Pancreas (tissue), 10 donors: ENCODE measurements at regions not wholly inside any gene's neighbourhood (a gene's known extent, or its start where the extent isn't known, plus 50 kb on each side); places are given as distances from the start of the nearest gene placed in this dataset.

ENCODE experiments used
- ATAC-seq, 4 donors: fragments of 200-7000 bp; cut with Tn5 transposase; one replicate each; pipeline versions ENCODE4 v1.8.0 to v1.9.1; 2020; ENCODE audit warnings: mild to moderate bottlenecking in 4 of 4, moderate library complexity in 4 of 4
- DNase-seq, 6 donors: peaks; one replicate each; pipeline ENCODE4 v3.0.0-alpha.2; 2020
- FAIRE-seq: peaks from 2 replicates; lab custom pipeline; 2012; peaks lifted over from hg19 to GRCh38; lab: Jason Lieb, UNC
- H3K27ac ChIP-seq, 4 donors: fragments of 200-600 bp; sonication (generic); 1 replicate in 3 of 4; 2 replicates in 1 of 4; pipeline versions ENCODE4 v1.5.0 to v1.8.0; 2020
- H3K27me3 ChIP-seq, 4 donors: fragments of 200-600 bp; one replicate each; pipeline ENCODE4 v1.8.0; 2021
- H3K36me3 ChIP-seq, 3 donors: fragments of 200-600 bp; sonication (generic) in 1 of 3; one replicate each; pipeline versions ENCODE4 v1.5.0 to v1.8.0; 2020 to 2021
- H3K4me1 ChIP-seq, 3 donors: fragments of 200-600 bp; one replicate each; pipeline ENCODE4 v1.8.0; 2021
- H3K4me3 ChIP-seq, 4 donors: fragments of 200-600 bp; sonication (generic) in 2 of 4; one replicate each; pipeline versions ENCODE4 v1.5.0 to v1.8.0; 2020 to 2021
- H3K9me3 ChIP-seq, 4 donors: fragments of 200-600 bp; one replicate each; pipeline ENCODE4 v1.8.0; 2021
- WGBS, 2 donors: extraction: QIAGEN DNeasy Blood & Tissue Kit; methylation state at CpG; one replicate each; pipeline ENCODE4 v1.1.7; 2013; 5-methylcytosine and 5-hydroxymethylcytosine counted together
- intact Hi-C, 3 donors: fragments of 100-400 bp; cut with DNase I; formaldehyde crosslinking; loops; one replicate each; pipeline versions ENCODE4 v1.11.1 to v1.14.2; 2022
- TF ChIP-seq, protein P1 (sequence below), 4 donors: fragments of 200-600 bp; sonication (generic) in 3 of 4; IDR thresholded peaks; one replicate each; pipeline versions ENCODE4 v1.5.0 to v1.8.0; 2021; ENCODE audit warnings: antibody characterized with exemption in 4 of 4
- donor health status: healthy with polysubstance abuse.
- donor health status: DM: no; HTN: no; CAD: no; lungs with moderate emphysema.
- donor health status: DM: no; HTN: no; CAD: no.
- donor health status: control.
- donor health status: control.
- donor health status: Bipolar disorder and iron deficiency.
- donor health status: DM: yes; HTN: yes; CAD: no.
- donor health status: DM: no; HTN: no; CAD: no.
- donor health status: DM: no; HTN: no; CAD: no.
- donor health status: DM: yes; HTN: yes; CAD: no.

DNA sequence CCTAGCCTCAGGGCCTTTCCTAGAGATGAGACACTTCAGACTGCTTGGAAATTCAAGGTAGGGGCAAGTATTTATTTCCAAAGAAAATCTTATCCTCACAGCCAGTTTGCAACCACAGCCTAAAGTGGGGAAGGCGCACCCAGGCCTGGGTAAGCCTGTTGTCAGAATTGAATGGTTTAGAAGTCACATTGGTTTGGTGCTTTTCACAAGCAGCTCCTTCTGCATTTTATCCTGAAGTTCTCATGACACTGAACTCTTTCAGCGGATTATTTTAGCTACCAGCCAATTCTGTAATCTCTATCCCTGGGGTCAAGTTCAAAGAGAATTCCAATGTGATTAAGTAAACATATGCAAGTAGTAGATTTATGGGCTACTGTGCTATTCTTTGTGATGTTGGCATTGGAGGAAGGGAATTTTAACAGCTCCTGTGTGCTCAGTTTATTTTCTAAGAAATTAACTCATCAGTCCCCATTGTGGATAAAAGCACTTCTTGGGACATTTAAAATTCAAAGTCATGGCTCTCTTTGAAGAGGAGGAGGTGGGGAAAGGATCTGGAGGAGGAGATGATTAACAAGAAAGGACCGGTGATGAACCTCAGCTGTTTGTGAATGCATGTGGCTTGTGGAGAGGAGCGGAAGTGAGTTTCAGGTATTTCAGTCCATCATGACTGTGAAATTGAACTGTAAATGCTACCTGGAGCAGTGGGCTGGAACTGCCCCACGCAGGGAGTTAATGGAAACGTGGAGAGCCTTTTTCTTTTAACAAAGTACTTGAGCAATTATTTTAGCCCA lies 90.2 kb upstream of the CACUL1 start:
- no peaks in the 10 kb centered on the region for H3K27me3 ChIP-seq
- ATAC-seq: peak; percentile 68 to 92 (median 86)

DNA sequence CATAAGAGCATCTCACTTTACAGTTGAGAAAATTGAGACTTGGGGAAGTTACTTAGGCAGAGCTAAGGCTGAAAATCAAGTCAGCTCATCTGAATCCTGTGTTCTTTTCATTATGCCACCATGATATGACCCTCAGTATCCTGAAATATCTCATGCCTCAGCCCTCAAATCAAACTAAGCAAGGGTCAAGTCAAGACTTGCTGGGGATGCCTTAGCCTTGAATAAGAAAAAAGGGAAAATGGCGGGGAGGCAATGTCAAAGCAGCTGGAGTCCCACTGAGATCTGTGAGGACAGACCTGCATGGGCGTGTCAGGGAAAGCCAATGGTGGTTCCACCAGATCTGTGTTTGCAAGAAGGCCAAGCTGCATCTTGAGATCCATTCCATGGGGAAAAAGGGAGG lies 91.0 kb upstream of the CACUL1 start:
- TF ChIP-seq, protein P1, sequence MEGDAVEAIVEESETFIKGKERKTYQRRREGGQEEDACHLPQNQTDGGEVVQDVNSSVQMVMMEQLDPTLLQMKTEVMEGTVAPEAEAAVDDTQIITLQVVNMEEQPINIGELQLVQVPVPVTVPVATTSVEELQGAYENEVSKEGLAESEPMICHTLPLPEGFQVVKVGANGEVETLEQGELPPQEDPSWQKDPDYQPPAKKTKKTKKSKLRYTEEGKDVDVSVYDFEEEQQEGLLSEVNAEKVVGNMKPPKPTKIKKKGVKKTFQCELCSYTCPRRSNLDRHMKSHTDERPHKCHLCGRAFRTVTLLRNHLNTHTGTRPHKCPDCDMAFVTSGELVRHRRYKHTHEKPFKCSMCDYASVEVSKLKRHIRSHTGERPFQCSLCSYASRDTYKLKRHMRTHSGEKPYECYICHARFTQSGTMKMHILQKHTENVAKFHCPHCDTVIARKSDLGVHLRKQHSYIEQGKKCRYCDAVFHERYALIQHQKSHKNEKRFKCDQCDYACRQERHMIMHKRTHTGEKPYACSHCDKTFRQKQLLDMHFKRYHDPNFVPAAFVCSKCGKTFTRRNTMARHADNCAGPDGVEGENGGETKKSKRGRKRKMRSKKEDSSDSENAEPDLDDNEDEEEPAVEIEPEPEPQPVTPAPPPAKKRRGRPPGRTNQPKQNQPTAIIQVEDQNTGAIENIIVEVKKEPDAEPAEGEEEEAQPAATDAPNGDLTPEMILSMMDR (IDR thresholded peaks at IDR 0.05): no peak
- H3K9me3 ChIP-seq: no peaks in the 10 kb centered on the region
- DNase-seq (no peak), FAIRE-seq (no peak), ATAC-seq (no peak)
- intact Hi-C loops: no loop called here
- peaks cover 0 to 10% (median 6%) of the 10 kb centered on the region in 3 donors for H3K4me1 ChIP-seq
- H3K27ac ChIP-seq: no peak overlapping the region
- H3K27me3 ChIP-seq: no peaks in the 10 kb centered on the region
- 96 to 100% methylated on average over 2 of the region's 2 CpGs for WGBS, 2 donors
- H3K4me3 ChIP-seq: no peak overlapping the region
- no peaks in the 10 kb centered on the region for H3K36me3 ChIP-seq

More for the DNA sequence above, 90.2 kb upstream of the CACUL1 start:
- Histone ChIP-seq H3K36me3 (no peaks in the 10 kb centered on the region), H3K4me1 (peaks cover 0 to 10% (median 6%) of the 10 kb centered on the region in 3 donors), H3K4me3 (no peak overlapping the region), H3K27ac (peak overlapping the region in 2 of 4 donors; percentile 12 to 44), H3K9me3 (no peaks in the 10 kb centered on the region)
- FAIRE-seq: no peak
- no peak for DNase-seq
- 49 to 57% methylated on average over 6 of the region's 6 CpGs for WGBS, 2 donors
- TF ChIP-seq, protein P1 (IDR thresholded peaks at IDR 0.05): no peak
- intact Hi-C loops: no loop called here

DNA sequence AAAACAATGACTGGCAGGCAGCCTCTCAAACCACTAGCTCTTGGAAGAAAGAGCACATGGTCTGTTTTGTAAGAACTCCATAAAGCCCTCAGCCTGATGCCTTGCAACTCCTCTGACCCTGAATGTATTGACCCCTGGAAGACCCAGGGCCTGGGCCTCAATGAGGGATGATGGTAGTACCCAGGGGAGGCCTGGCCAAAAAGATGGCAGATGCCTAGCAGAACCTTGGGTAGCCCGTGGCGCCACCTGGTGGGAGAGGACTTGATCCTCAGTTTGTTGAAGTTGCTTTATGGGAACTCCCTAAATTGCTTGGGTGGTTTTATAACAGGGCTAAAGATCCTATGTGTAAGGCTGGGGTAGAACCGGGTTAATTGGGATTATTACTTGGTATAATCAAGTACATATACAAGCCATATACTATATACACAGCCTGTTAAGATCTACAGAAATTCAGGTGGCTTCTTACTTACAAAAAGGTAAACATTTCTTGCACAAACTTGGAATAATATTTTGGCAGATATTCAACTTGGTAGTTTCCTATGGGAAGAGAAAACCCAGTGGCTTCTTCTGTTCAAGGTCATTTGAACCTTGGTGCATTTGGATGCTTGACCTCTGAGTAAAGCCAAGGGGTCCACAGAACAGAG lies 95.8 kb upstream of the CACUL1 start:
- FAIRE-seq: no peak

DNA sequence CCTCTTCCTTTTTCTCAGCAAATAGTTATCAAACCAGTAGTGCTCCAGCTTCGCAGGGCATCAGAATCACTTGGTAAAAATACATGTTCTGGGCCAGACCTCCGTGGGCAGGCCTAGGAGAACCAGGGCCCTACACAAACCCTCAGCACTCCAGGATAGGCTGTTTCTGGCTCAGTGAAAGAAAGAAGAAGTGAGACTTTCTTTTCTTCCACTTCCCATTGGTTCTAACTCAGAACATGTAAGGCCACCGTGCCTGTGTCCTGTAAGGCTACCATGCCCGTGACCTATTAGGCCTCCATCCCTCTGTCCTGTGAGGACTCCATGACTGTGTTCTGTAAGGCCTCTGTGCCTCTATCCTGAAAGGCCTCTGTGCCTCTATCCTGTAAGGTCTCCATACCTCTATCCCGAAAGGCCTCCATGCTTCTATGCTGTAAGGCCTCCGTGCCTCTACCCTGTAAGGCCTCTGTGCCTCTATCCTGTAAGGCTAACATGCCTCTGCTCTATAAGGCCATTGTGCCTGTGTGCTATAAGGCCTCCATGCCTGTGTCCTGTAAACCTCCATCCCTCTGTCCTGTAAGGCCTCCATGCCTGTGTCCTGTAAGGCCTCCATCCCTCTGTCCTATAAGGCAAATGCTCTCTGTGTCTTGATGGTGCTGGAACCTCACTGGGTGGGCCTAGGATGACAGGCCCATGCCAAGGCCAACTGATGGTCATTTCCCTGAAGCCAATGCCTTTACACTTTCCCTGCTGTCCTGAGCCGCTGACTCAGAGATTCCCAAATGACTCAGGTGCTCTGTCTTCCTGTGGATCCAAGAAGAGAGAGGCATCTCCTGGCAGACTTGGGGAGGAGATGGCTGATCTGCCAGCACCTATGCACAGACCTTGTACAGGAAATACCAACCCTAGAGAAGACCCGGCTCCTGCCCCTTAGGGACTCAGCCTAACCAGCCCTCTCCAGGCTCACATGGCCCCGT lies 96.6 kb upstream of the CACUL1 start:
- Histone ChIP-seq H3K4me1 (no peaks in the 10 kb centered on the region), H3K9me3 (no peaks in the 10 kb centered on the region), H3K27me3 (no peaks in the 10 kb centered on the region), H3K27ac (no peak overlapping the region), H3K4me3 (no peak overlapping the region), H3K36me3 (no peaks in the 10 kb centered on the region)
- DNase-seq (no peak), FAIRE-seq (no peak), ATAC-seq (peak in 1 of 4 donors; percentile 26)
- intact Hi-C loops: no loop called here
- TF ChIP-seq, protein P1 (IDR thresholded peaks at IDR 0.05): no peak
- WGBS, 2 donors: 89 to 93% methylated on average over 9 of the region's 9 CpGs

More for the DNA sequence above, 95.8 kb upstream of the CACUL1 start:
- H3K27me3 ChIP-seq: no peaks in the 10 kb centered on the region
- H3K9me3 ChIP-seq: no peaks in the 10 kb centered on the region
- H3K36me3 ChIP-seq: no peaks in the 10 kb centered on the region
- DNase-seq: peak; percentile 41 to 88 (median 67)
- no peak overlapping the region for H3K4me3 ChIP-seq
- no peak overlapping the region for H3K27ac ChIP-seq
- H3K4me1 ChIP-seq: no peaks in the 10 kb centered on the region
- ATAC-seq: peak in 3 of 4 donors; percentile 59 to 76 (median 69)
- TF ChIP-seq, protein P1 (IDR thresholded peaks at IDR 0.05): peak in 3 of 4 donors; percentile 20 to 40 (median 34)
- intact Hi-C loops: no loop called here
- 31 to 33% methylated on average over 3 of the region's 3 CpGs for WGBS, 2 donors
